Calu3 (cell line): ENCODE measurements at regions not wholly inside any gene's neighbourhood (a gene's known extent, or its start where the extent isn't known, plus 50 kb on each side); places are given as distances from the start of the nearest gene placed in this dataset.

Experiments
- BruUV-seq: library from RNA; stranded (reverse); fragments of 400-500 nt; replicated peaks from 2 replicates; lab custom pipeline; 2021; lab: Mats Ljungman, UMichigan
- CTCF ChIA-PET: fragments of 300-600 bp; sonication (Branson Sonifier 250); formaldehyde crosslinking; loops from one replicate; lab custom pipeline; 2022; ENCODE audit warnings: antibody characterized with exemption; lab: Charles Lee
- DNase-seq: peaks from one replicate; pipeline ENCODE4 v3.0.0; 2022
- H3K27ac Mint-ChIP-seq: one replicate; pipeline ENCODE4 v1.8.0; 2022; ENCODE audit warnings: mixed read lengths; ENCODE audit not compliant: unreplicated experiment
- H3K27me3 Mint-ChIP-seq: one replicate; pipeline ENCODE4 v1.8.0; 2022; ENCODE audit warnings: mixed read lengths; ENCODE audit not compliant: unreplicated experiment
- H3K36me3 Mint-ChIP-seq: one replicate; pipeline ENCODE4 v1.8.0; 2022; ENCODE audit warnings: mild to moderate bottlenecking, moderate library complexity, mixed read lengths; ENCODE audit not compliant: insufficient read depth, unreplicated experiment
- H3K4me1 Mint-ChIP-seq: one replicate; pipeline ENCODE4 v1.8.0; 2022; ENCODE audit warnings: mild to moderate bottlenecking, low read depth, mixed read lengths; ENCODE audit not compliant: unreplicated experiment
- H3K4me3 Mint-ChIP-seq: one replicate; pipeline ENCODE4 v1.8.0; 2022; ENCODE audit warnings: mild to moderate bottlenecking, low read depth, moderate library complexity, mixed read lengths; ENCODE audit not compliant: unreplicated experiment
- H3K9me3 Mint-ChIP-seq: one replicate; pipeline ENCODE4 v1.8.0; 2022; ENCODE audit warnings: low read depth, mixed read lengths; ENCODE audit not compliant: unreplicated experiment
- intact Hi-C: fragments of 100-400 bp; cut with micrococcal nuclease; formaldehyde crosslinking; loops from one replicate; pipeline ENCODE4 v1.10.0; 2022; ENCODE audit not compliant: unreplicated experiment
- TF ChIP-seq, protein P1 (sequence below): fragments of 200-600 bp; IDR thresholded peaks from one replicate; pipeline ENCODE4 v1.8.0; 2022; ENCODE audit warnings: antibody characterized with exemption; ENCODE audit not compliant: unreplicated experiment

DNA sequence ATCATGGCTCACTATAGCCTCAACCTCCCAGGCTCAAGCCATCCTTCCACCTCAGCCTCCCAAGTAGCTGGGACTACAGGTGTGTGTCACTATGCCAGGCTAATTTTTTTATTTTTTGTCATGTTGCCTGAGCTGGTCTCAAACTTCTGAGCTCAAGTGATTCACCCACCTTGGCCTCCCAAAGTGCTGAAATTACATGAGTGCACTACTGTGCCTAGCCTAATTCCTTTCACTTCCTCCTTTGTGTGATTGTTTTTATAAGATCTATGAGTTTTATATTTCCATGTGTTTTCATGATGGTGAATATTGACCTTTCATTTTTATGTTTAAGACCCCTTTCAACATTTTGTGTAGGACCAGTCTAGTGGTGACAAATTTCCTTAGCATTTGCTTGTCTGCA, 55.2 kb upstream of the IL12B start:
- H3K4me1 Mint-ChIP-seq = no peaks in the 10 kb centered on the region
- H3K9me3 Mint-ChIP-seq = peaks cover 4% of the 10 kb centered on the region
- TF ChIP-seq, protein P1, sequence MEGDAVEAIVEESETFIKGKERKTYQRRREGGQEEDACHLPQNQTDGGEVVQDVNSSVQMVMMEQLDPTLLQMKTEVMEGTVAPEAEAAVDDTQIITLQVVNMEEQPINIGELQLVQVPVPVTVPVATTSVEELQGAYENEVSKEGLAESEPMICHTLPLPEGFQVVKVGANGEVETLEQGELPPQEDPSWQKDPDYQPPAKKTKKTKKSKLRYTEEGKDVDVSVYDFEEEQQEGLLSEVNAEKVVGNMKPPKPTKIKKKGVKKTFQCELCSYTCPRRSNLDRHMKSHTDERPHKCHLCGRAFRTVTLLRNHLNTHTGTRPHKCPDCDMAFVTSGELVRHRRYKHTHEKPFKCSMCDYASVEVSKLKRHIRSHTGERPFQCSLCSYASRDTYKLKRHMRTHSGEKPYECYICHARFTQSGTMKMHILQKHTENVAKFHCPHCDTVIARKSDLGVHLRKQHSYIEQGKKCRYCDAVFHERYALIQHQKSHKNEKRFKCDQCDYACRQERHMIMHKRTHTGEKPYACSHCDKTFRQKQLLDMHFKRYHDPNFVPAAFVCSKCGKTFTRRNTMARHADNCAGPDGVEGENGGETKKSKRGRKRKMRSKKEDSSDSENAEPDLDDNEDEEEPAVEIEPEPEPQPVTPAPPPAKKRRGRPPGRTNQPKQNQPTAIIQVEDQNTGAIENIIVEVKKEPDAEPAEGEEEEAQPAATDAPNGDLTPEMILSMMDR = no peak
- no peak overlapping the region for H3K4me3 Mint-ChIP-seq
- peaks cover 41% of the 10 kb centered on the region for H3K27me3 Mint-ChIP-seq
- no peaks in the 10 kb centered on the region for H3K36me3 Mint-ChIP-seq
- no peak for DNase-seq
- CTCF ChIA-PET = interaction anchor here (1.1 kb wide), 1 partner anchor 28 kb away, joined by 4 read pairs; no protein-coding TSS in a partner anchor
- intact Hi-C loops = no loop called here
- H3K27ac Mint-ChIP-seq = no peak overlapping the region
- no TSS peak for BruUV-seq

DNA sequence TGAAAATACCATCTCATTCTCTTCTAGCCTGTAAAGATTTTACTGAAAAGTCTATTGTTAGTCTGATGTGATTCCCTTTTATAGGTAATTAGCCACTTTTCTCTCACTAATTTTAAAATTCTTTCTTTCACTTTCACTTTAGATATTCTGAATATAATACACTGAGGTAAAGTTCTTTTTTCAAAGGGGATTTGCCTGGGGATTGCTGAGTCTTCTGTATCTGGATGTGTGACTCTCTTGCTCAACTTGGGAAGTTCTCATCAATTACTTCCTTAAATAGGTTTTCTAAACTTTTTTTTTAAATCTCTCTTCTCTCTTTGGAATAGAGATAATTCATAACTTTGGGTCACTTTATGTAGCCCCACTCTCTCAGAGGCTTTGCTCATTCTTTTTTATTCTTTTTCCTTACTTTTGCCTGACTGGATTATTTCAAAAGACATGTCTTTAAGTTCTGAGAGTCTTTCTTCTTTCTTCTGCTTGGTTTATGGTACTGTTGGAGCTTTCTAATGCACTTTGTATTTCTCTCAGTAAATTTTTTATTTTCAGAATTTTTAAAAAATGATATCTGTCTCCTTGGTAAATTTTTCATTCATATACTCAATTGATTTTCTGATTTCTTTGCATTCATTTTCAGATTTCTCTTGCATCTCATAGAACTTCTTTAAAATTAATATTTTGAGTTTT, 55.9 kb upstream of the IL12B start:
- Mint-ChIP-seq H3K36me3 (no peaks in the 10 kb centered on the region), H3K9me3 (peaks cover 2% of the 10 kb centered on the region), H3K27ac (no peak overlapping the region), H3K4me3 (no peak overlapping the region), H3K27me3 (peaks cover 47% of the 10 kb centered on the region), H3K4me1 (no peaks in the 10 kb centered on the region)
- CTCF ChIA-PET = no interaction called here
- intact Hi-C loops = no loop called here
- BruUV-seq = no TSS peak
- DNase-seq = no peak
- TF ChIP-seq, protein P1 = no peak

DNA sequence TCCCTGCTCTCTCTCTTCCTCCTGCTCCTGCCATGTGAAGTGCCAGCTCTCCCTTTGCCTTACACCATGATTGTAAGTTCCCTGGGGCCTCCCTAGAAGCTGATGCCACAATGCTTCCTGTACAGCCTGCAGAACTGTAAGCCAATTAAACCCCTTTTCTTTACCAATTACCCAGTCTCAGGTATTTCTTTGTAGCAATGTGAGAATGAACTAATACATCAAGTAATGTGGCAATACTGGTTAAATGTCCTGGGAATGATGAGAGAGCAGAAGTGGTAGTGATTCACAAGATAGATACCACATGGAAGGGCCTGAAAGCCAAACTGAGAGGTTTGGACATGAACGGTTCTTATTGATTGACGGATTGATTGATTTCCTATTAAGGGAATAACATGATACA, 62.6 kb upstream of the IL12B start:
- Mint-ChIP-seq H3K9me3 (no peaks in the 10 kb centered on the region), H3K4me3 (no peak overlapping the region), H3K36me3 (no peaks in the 10 kb centered on the region), H3K4me1 (no peaks in the 10 kb centered on the region), H3K27me3 (peaks cover 84% of the 10 kb centered on the region), H3K27ac (no peak overlapping the region)
- intact Hi-C loops = no loop called here
- CTCF ChIA-PET = no interaction called here
- TF ChIP-seq, protein P1 = no peak
- no peak for DNase-seq
- no TSS peak for BruUV-seq

DNA sequence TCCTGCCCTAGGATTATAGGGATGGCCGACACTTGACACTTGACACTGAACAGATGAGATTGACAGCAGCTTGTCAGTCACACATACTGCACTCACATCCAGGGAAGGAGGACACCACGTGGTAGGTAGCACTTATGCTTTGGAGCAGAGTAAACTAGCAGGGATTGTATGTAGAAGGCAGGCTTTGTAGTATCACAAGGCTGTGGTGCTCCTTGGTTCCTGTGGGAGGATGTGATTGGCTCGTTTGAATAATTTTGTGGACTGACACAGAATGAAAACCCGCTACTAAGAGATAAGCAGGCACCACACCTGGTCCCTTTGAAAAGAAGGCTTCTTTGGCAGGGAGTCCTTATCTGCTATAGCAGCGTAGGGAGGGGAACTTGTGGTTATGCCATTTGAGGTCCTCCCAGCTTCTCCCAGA, 63.6 kb upstream of the IL12B start:
- intact Hi-C loops = no loop called here
- CTCF ChIA-PET = no interaction called here
- H3K4me3 Mint-ChIP-seq = no peak overlapping the region
- no peaks in the 10 kb centered on the region for H3K4me1 Mint-ChIP-seq
- TF ChIP-seq, protein P1 = no peak
- H3K36me3 Mint-ChIP-seq = no peaks in the 10 kb centered on the region
- no peak overlapping the region for H3K27ac Mint-ChIP-seq
- peaks cover 74% of the 10 kb centered on the region for H3K27me3 Mint-ChIP-seq
- no peak for DNase-seq
- BruUV-seq = no TSS peak
- H3K9me3 Mint-ChIP-seq = no peaks in the 10 kb centered on the region
